ENCODE measurements at regions not wholly inside any gene's neighbourhood (a gene's known extent, or its start where the extent isn't known, plus 50 kb on each side); places are given as distances from the start of the nearest gene placed in this dataset.

DNA sequence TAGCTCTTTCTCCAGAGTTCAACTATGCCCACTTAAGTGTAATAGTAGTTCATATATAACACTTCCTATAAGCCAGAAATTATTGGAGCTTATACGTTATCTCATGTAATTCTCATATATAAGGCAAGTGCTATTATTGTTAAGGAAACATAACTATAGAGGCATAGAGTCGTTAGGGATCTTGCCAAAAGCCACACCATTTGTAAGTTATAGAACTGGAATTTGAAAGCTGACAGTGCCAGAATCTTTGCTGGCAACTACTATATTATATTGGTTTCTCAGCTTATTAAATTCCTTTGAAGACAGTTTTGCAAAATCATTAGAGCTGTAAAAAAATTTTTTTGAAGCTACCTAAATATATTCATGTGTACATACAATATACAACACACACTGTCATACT is 51.0 kb upstream of the MBNL2 start:
- H3K9me3 ChIP-seq (ENCODE audit: low read length), result no peaks in the 10 kb centered on the region
- no peaks in the 10 kb centered on the region for H4K20me1 ChIP-seq (ENCODE audit: insufficient read depth, low read length)
- 22% methylated on average over 2 of the region's 2 CpGs for WGBS (ENCODE audit: low lambda C conversion rate)
- intact Hi-C loops (cut with micrococcal nuclease; ENCODE audit: unreplicated experiment) (no loop called here), in situ Hi-C loops (cut with HindIII; ENCODE audit: extremely low pct_ligation_motif_present, low pct_unique_long_range_greater_than_20kb) (no loop called here)
- ATAC-seq (no peak), DNase-seq (ENCODE audit: low spot score) (no peak), FAIRE-seq (no peak)
- H3K27ac ChIP-seq (ENCODE audit: extremely low read length, insufficient read depth, low read length), result no peak overlapping the region
- H3K36me3 ChIP-seq (replicated peaks in 1 of 2; ENCODE audit: control insufficient read depth in 1 of 2, insufficient read depth in 2 of 2, low read length in 2 of 2), result no peaks in the 10 kb centered on the region
- H3K27me3 ChIP-seq (ENCODE audit: control insufficient read depth in 1 of 2, insufficient read depth in 2 of 2, low read length in 2 of 2), result no peaks in the 10 kb centered on the region
- TF ChIP-seq SOX13 (IDR thresholded peaks at IDR 0.05), result no peak
- no peak for TF ChIP-seq SOX13 (CRISPR knock-in tag; conservative IDR thresholded peaks at IDR 0.05 in 1 of 2, IDR thresholded peaks at IDR 0.05 in 1 of 2)
- TF ChIP-seq, protein P1, sequence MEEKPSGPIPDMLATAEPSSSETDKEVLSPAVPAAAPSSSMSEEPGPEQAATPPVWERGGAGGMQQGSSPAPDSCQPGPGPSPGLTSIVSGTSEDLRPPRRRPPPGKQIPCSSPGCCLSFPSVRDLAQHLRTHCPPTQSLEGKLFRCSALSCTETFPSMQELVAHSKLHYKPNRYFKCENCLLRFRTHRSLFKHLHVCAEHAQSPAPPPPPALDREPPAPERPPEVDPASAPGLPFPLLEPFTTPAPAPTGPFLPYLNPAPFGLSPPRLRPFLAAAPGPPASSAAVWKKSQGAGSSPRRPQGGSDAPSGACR (CRISPR knock-in tag; IDR thresholded peaks at IDR 0.05), result no peak
- TF ChIP-seq, protein P2, sequence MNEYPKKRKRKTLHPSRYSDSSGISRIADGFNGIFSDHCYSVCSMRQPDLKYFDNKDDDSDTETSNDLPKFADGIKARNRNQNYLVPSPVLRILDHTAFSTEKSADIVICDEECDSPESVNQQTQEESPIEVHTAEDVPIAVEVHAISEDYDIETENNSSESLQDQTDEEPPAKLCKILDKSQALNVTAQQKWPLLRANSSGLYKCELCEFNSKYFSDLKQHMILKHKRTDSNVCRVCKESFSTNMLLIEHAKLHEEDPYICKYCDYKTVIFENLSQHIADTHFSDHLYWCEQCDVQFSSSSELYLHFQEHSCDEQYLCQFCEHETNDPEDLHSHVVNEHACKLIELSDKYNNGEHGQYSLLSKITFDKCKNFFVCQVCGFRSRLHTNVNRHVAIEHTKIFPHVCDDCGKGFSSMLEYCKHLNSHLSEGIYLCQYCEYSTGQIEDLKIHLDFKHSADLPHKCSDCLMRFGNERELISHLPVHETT (CRISPR knock-in tag; conservative IDR thresholded peaks at IDR 0.05), result no peak
- TF ChIP-seq ZNF337 (CRISPR knock-in tag; IDR thresholded peaks at IDR 0.05; ENCODE audit: borderline replicate concordance, low read depth), result no peak
- no peak for TF ChIP-seq SP140L (CRISPR knock-in tag; IDR thresholded peaks at IDR 0.05; ENCODE audit: borderline replicate concordance)
- TF ChIP-seq ZNF816 (CRISPR knock-in tag; IDR thresholded peaks at IDR 0.05; ENCODE audit: borderline replicate concordance), result no peak
- no peak for TF ChIP-seq ZNF552 (CRISPR knock-in tag; IDR thresholded peaks at IDR 0.05; ENCODE audit: borderline replicate concordance)
- TF ChIP-seq, protein P3, sequence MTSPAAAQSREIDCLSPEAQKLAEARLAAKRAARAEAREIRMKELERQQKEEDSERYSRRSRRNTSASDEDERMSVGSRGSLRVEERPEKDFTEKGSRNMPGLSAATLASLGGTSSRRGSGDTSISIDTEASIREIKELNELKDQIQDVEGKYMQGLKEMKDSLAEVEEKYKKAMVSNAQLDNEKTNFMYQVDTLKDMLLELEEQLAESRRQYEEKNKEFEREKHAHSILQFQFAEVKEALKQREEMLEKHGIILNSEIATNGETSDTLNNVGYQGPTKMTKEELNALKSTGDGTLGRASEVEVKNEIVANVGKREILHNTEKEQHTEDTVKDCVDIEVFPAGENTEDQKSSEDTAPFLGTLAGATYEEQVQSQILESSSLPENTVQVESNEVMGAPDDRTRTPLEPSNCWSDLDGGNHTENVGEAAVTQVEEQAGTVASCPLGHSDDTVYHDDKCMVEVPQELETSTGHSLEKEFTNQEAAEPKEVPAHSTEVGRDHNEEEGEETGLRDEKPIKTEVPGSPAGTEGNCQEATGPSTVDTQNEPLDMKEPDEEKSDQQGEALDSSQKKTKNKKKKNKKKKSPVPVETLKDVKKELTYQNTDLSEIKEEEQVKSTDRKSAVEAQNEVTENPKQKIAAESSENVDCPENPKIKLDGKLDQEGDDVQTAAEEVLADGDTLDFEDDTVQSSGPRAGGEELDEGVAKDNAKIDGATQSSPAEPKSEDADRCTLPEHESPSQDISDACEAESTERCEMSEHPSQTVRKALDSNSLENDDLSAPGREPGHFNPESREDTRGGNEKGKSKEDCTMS (CRISPR knock-in tag; conservative IDR thresholded peaks at IDR 0.05), result no peak
- TF ChIP-seq ZFY (CRISPR knock-in tag; IDR thresholded peaks at IDR 0.05), result no peak
- no peak overlapping the region for H3K4me2 ChIP-seq (ENCODE audit: low read depth, low read length)
- no peak overlapping the region for H3K4me3 ChIP-seq (replicated peaks in 1 of 3; ENCODE audit: insufficient read depth in 1 of 3, low read depth in 2 of 3, low read length in 3 of 3)
- no TSS peak for BruUV-seq (replicated peaks)
- ChIA-PET POLR2A (no interaction called here), CTCF (ENCODE audit: low intra/inter-chr PET ratio, low total read pairs) (no interaction called here)
- H2AFZ ChIP-seq (ENCODE audit: low read length), result no peak overlapping the region
- H3K79me2 ChIP-seq (ENCODE audit: insufficient read depth, low read length), result no peaks in the 10 kb centered on the region
- H3K4me1 ChIP-seq (ENCODE audit: insufficient read depth, low read length), result peaks cover 3% of the 10 kb centered on the region
- H3K9ac ChIP-seq (ENCODE audit: insufficient read depth, low read depth, low read length), result no peak overlapping the region
